Activated CD4-positive, alpha-beta T cell treated with anti-CD3 and anti-CD28 coated beads, Interleukin-2, amount 50 U/mL, for 24 hours (primary cell): ENCODE measurements at regions not wholly inside any gene's neighbourhood (a gene's known extent, or its start where the extent isn't known, plus 50 kb on each side); places are given as distances from the start of the nearest gene placed in this dataset.
"Not testable (repeated sequence)": the region's sequence is repeated elsewhere in the genome, so short reads cannot be mapped to it uniquely, and the experiment has no call there.

Experiments used
- DNase-seq, 2 donors: peaks; one replicate each; pipeline ENCODE4 v3.0.0-alpha.2; 2020; ENCODE audit warnings: low read depth in 1 of 2, low spot score in 1 of 2

- not testable (repeated sequence) for DNase-seq
Observed at GRCh38 chr2:226532976-226533375, 266.6 kb downstream of the IRS1 start.

DNA sequence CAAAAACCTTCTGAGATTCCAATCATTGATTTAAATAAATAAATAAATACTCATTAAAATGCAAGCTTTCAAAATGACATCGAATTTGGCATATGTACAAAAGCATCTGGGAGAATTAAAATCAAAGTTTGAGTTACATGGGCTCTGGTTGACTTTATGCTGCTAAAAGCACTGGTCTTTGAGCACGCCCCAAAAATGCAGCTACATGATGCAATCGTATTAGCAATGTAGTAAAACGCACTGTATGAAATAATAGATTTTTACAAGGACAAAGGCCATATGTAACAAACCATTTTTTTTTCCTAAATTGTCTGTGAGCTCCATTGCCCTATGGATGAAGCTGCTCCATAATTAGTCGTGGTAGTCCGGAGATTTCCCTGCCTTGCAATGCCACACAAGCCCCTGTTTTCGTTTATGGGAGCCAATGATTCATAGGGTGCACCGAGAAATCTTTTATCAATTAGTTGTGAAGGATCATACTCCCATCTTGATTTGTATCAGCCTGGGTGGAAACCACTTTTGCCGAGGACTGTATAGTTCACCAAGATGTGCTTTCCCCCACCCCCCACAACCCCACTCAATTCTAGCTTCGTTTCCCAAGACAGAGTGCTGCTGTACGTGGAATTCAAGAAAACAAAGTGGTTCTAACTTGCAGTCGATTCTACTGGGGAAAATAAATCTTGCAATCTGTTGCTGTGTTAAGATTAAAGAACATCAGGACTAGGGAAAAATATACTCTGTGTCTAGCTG, 268.4 kb downstream of the IRS1 start:
- DNase-seq, result no peak

GRCh38 chr2:226529556-226529955, 270.1 kb downstream of the IRS1 start:
- no peak for DNase-seq

DNA sequence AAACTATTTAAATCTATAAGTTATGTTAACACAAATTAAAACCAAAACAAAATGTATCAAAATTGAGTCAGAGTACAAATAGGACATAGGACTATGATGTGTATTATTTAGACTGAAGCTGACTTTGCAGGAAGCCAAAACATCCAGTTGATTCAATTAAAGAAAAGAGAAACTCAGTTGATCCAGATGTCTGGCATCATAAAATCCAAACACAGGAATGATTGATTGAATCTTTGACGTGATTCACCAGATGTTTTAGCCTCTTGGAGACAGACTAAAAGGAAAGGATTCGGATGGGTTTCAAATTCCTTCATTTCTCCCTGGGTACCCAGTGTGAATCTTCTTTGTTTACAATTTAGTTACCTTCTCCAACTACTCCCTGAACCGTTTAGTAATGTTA, 272.9 kb downstream of the IRS1 start:
- no peak for DNase-seq

DNA sequence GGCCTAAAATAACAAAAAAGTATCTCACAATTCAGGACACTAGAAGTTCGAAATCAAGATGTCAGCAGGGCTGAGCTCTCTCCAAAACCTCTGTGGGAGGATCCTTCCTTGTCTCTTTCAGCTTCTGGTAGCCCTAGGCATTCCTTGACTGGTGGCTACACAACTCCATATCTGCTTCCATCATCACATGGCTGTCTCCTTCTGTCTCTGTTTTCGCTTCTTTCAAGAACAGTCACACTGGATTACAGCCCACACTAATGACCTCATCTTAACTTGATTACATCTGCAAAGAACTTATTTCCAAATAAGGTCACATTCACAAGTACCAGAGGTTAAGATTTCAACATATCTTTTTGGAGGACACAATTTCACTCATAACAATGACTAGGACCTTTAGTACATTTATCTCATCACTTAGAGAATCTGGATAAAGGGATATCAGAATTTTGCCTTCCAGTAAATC, 275.2 kb downstream of the IRS1 start:
- no peak for DNase-seq

GRCh38 chr2:226520723-226521122, 278.9 kb downstream of the IRS1 start:
- DNase-seq, result no peak

- no peak for DNase-seq
Observed at GRCh38 chr2:226515344-226516055, 284.1 kb downstream of the IRS1 start.

GRCh38 chr2:226514895-226515294, 284.7 kb downstream of the IRS1 start:
- DNase-seq, result no peak

GRCh38 chr2:226511311-226511710, 288.3 kb downstream of the IRS1 start:
- no peak for DNase-seq

GRCh38 chr2:226508683-226509082, 290.9 kb downstream of the IRS1 start:
- DNase-seq, result no peak

- no peak for DNase-seq
Observed at GRCh38 chr2:226508005-226508404, 291.6 kb downstream of the IRS1 start.

DNA sequence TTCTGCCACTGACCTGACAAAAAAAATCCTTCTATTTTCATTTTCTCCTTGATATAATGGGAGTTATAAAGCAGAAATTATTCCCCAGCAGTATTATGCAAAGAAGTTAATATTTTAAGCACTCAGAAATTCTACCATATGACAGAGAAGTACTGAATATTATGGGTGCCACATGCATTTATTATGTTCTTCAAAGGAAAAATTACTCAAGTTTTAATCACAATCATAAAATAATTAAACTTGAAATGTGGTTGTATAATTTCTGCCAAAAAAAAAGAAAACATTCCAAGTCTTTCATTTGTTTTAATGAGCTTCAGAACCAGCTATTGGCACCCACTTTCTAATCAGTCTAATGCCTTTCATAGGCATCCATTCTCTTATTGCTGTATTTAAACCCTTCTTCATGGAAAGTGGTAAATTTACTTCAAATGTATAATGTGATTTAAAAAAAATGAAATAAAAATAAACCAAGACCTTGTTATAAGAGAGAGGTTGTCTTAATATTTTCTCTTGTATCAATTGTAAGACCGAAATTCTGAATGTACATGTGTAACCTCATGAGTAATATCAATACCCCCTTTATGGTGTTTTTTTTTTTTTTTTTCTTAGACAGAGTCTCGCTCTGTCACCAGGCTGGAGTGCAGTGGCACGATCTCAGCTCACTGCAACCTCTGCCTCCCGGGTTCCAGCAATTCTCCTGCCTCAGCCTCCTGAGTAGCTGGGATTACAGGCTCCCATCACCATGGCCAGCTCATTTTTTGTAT, 302.3 kb downstream of the IRS1 start:
- DNase-seq, result no peak

- no peak for DNase-seq
Observed at GRCh38 chr2:226496273-226496550, 303.4 kb downstream of the IRS1 start.

DNA sequence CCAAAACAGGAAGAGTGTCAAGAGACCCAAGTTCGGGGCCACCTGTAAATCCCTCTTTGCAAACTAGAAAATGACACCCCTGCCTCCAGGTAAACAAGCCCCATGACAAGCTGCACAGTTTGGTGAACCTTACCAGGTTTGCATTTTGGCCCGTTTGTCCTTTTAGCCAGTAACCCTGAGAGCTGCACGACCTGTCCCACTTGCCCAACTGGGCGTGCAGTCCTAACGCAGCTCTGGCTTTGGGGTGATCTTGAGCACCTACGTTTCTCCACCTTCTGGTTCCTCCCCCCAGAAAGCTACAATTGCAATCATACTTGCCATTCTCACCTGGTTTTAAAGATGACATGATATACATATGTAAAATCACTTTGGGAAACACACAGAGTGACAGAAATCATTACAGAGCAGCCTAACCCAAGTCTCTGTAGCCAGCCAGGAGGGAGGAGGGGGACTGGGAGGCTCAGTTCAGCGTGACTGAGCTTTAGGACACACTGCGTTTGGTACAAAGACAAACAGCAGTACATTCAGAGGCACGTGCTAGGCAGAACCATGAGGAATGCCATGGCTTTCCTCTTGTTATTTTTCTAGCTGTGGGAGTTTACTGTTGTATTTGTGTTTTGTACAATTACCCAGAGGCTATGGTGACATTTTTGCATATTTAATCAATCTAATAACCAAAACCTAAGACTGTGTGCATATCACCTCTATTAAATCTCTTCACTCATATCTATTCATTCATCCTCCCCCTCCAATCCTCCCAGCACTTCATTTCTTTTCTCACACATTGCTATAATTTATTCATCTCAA, 304.0 kb downstream of the IRS1 start:
- DNase-seq, result no peak

GRCh38 chr2:226491112-226491511, 308.5 kb downstream of the IRS1 start:
- no peak for DNase-seq

- DNase-seq, result no peak
Observed at GRCh38 chr2:226489775-226490541, 309.7 kb downstream of the IRS1 start.

DNA sequence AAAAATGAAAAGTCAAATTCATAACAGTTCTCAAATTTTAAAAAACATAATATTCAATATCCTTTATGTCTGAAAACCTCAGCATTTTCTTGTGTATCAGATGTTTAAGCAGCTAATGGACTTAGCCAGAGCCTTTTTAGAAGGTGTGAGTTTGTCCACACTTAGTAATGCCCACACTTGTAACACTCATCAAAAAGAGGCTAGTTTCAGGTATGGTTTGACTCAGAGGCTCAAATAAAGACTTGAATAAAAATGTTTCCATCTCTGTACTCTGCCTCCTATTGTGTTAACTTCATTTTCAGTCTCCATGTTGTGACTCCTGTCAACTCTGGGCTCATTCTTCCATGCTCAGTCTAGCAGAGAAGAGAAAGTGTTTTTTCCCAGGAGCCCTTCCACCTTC, 311.6 kb downstream of the IRS1 start:
- DNase-seq, result no peak

DNA sequence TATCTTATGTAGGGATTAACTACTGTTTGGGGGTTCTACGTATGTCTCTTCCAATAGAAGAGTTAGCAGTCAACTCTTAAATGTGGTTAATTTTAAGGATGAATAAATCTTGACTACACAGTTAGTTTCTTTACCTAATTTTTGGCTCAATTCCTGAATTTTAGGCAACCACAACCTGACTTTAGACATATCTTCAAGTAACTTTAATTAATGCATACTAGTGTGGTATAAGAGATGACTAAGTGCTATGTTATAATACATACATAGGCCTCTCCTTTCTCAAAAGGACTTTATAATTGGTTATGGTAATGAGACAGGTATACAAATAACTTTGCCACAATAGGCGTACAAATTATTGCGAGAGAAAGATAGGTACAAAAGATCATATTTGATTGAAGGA, 312.0 kb downstream of the IRS1 start:
- no peak for DNase-seq

- no peak for DNase-seq
Observed at GRCh38 chr2:226483745-226484619, 315.6 kb downstream of the IRS1 start.

- DNase-seq, result no peak
Observed at GRCh38 chr2:226483143-226483542, 316.5 kb downstream of the IRS1 start.
